CD4-positive, alpha-beta T cell treated with Interleukin-17A for 4 hours (primary cell): ENCODE measurements at regions not wholly inside any gene's neighbourhood (a gene's known extent, or its start where the extent isn't known, plus 50 kb on each side); places are given as distances from the start of the nearest gene placed in this dataset.
A peak's percentile ranks its signal among the peaks of the same experiment; 100 is the strongest.

Experiments
- DNase-seq: peaks from one replicate; pipeline ENCODE4 v3.0.0-alpha.2; 2020; ENCODE audit warnings: mixed read lengths

GRCh38 chr15:70547846-70548487 is 215.4 kb downstream of the UACA start:
- no peak for DNase-seq

GRCh38 chr15:70545526-70545925 is 217.8 kb downstream of the UACA start:
- DNase-seq: no peak

- DNase-seq: no peak
Observed at GRCh38 chr15:70541511-70541910, 221.8 kb downstream of the UACA start.

- no peak for DNase-seq
Observed at GRCh38 chr15:70539912-70540530, 223.3 kb downstream of the UACA start.

- DNase-seq: no peak
Observed at GRCh38 chr15:70539409-70539808, 223.9 kb downstream of the UACA start.

GRCh38 chr15:70538278-70538677 is 225.1 kb downstream of the UACA start:
- DNase-seq: no peak

- no peak for DNase-seq
Observed at GRCh38 chr15:70535955-70536338, 227.4 kb downstream of the UACA start.

GRCh38 chr15:70535071-70535954 is 228.0 kb downstream of the UACA start:
- peak; percentile 76 for DNase-seq

GRCh38 chr15:70533931-70534742 is 229.2 kb downstream of the UACA start:
- no peak for DNase-seq

GRCh38 chr15:70532531-70533186 is 230.7 kb downstream of the UACA start:
- no peak for DNase-seq

- DNase-seq: no peak
Observed at GRCh38 chr15:70531576-70531975, 231.8 kb downstream of the UACA start.

GRCh38 chr15:70530906-70531305 is 232.5 kb downstream of the UACA start:
- no peak for DNase-seq

GRCh38 chr15:70530503-70530902 is 232.9 kb downstream of the UACA start:
- no peak for DNase-seq

GRCh38 chr15:70530017-70530499 is 233.3 kb downstream of the UACA start:
- no peak for DNase-seq

- DNase-seq: peak; percentile 47
Observed at GRCh38 chr15:70528816-70529215, 234.5 kb downstream of the UACA start.

- DNase-seq: peak; percentile 66
Observed at GRCh38 chr15:70528270-70528706, 235.1 kb downstream of the UACA start.

- DNase-seq: no peak
Observed at GRCh38 chr15:70526974-70527325, 236.4 kb downstream of the UACA start.

GRCh38 chr15:70526221-70526973 is 237.0 kb downstream of the UACA start:
- DNase-seq: peak; percentile 31

GRCh38 chr15:70525551-70525950 is 237.8 kb downstream of the UACA start:
- no peak for DNase-seq

- DNase-seq: no peak
Observed at GRCh38 chr15:70524470-70524869, 238.9 kb downstream of the UACA start.

- DNase-seq: no peak
Observed at GRCh38 chr15:70523616-70524015, 239.7 kb downstream of the UACA start.

GRCh38 chr15:70523192-70523591 is 240.2 kb downstream of the UACA start:
- DNase-seq: no peak
